ENCODE measurements at regions not wholly inside any gene's neighbourhood (a gene's known extent, or its start where the extent isn't known, plus 50 kb on each side); places are given as distances from the start of the nearest gene placed in this dataset.

- TF ChIP-seq CTCF (IDR thresholded peaks at IDR 0.05) = no peak
- TF ChIP-seq POLR2A (IDR thresholded peaks at IDR 0.05) = no peak
These were observed 1375.4 kb upstream of the WWC1 start for GRCh38 chr5:166916021-166916420.

Data from thyroid gland (tissue), 4 donors.